Astrocyte (in vitro differentiated cells and primary cell): ENCODE measurements at regions not wholly inside any gene's neighbourhood (a gene's known extent, or its start where the extent isn't known, plus 50 kb on each side); places are given as distances from the start of the nearest gene placed in this dataset.

Source experiments
- DNase-seq: peaks from one replicate; pipeline ENCODE4 v3.0.0-alpha.2; 2010; ENCODE audit warnings: low read depth
- FAIRE-seq: peaks from 2 replicates; lab custom pipeline; 2011; peaks lifted over from hg19 to GRCh38; lab: Jason Lieb, UNC
- H2AFZ ChIP-seq: 2 replicates; pipeline ENCODE4 v1.6.0; 2012; ENCODE audit warnings: low read depth, low read length, inconsistent platforms
- H3K27ac ChIP-seq: 2 replicates; pipeline ENCODE4 v1.5.1; 2011; ENCODE audit warnings: low read depth, low read length, inconsistent platforms
- H3K27me3 ChIP-seq: 2 replicates; pipeline ENCODE4 v1.6.0; 2011; ENCODE audit warnings: low read length, inconsistent platforms; ENCODE audit not compliant: insufficient read depth
- H3K36me3 ChIP-seq: 2 replicates; pipeline ENCODE4 v1.5.1; 2011; ENCODE audit warnings: low read length, inconsistent platforms; ENCODE audit not compliant: insufficient read depth
- H3K4me1 ChIP-seq: 2 replicates; pipeline ENCODE4 v1.5.1; 2011; ENCODE audit warnings: low read length, inconsistent platforms; ENCODE audit not compliant: insufficient read depth
- H3K4me2 ChIP-seq: 2 replicates; pipeline ENCODE4 v1.6.0; 2012; ENCODE audit warnings: low read length, inconsistent platforms
- H3K4me3 ChIP-seq: 2 replicates; pipeline ENCODE4 v1.5.1; 2011; ENCODE audit warnings: low read depth, mild to moderate bottlenecking, low read length, inconsistent platforms; ENCODE audit not compliant: insufficient read depth
- H3K79me2 ChIP-seq: 2 replicates; pipeline ENCODE4 v1.6.0; 2012; ENCODE audit warnings: mild to moderate bottlenecking, low read length, inconsistent platforms; ENCODE audit not compliant: insufficient read depth
- H3K9ac ChIP-seq: 2 replicates; pipeline ENCODE4 v1.6.0; 2012; ENCODE audit warnings: mild to moderate bottlenecking, low read length, inconsistent platforms
- H3K9me3 ChIP-seq: 2 replicates; pipeline ENCODE4 v1.5.1; 2012; ENCODE audit warnings: low read depth, mild to moderate bottlenecking, low read length, inconsistent platforms; ENCODE audit not compliant: insufficient read depth
- H4K20me1 ChIP-seq: 2 replicates; pipeline ENCODE4 v1.6.0; 2012; ENCODE audit warnings: low read length, inconsistent platforms; ENCODE audit not compliant: insufficient read depth
- H3K27ac Mint-ChIP-seq: one replicate; pipeline ENCODE4 v1.8.0; 2021; ENCODE audit warnings: mild to moderate bottlenecking, mixed read lengths; ENCODE audit not compliant: unreplicated experiment
- H3K27me3 Mint-ChIP-seq: one replicate; pipeline ENCODE4 v1.8.0; 2021; ENCODE audit warnings: low read depth, mixed read lengths; ENCODE audit not compliant: unreplicated experiment
- H3K36me3 Mint-ChIP-seq: one replicate; pipeline ENCODE4 v1.8.0; 2021; ENCODE audit warnings: low read depth, mixed read lengths; ENCODE audit not compliant: unreplicated experiment
- H3K4me1 Mint-ChIP-seq: one replicate; pipeline ENCODE4 v1.8.0; 2021; ENCODE audit warnings: low read depth, mixed read lengths; ENCODE audit not compliant: unreplicated experiment
- H3K4me3 Mint-ChIP-seq: one replicate; pipeline ENCODE4 v1.8.0; 2021; ENCODE audit warnings: mild to moderate bottlenecking, moderate library complexity, mixed read lengths; ENCODE audit not compliant: unreplicated experiment
- H3K9me3 Mint-ChIP-seq: one replicate; pipeline ENCODE4 v1.8.0; 2021; ENCODE audit warnings: mild to moderate bottlenecking, mixed read lengths; ENCODE audit not compliant: unreplicated experiment
- CTCF ChIP-seq: IDR thresholded peaks from 2 replicates; pipeline ENCODE4 v1.5.1; 2011; ENCODE audit warnings: low read depth, mild to moderate bottlenecking, inconsistent platforms, low read length, moderate library complexity; ENCODE audit not compliant: insufficient read depth
- EZH2 ChIP-seq: IDR thresholded peaks from 2 replicates; pipeline ENCODE4 v1.6.1; 2012; ENCODE audit warnings: mild to moderate bottlenecking, low read length, inconsistent platforms; ENCODE audit not compliant: insufficient read depth

DNA sequence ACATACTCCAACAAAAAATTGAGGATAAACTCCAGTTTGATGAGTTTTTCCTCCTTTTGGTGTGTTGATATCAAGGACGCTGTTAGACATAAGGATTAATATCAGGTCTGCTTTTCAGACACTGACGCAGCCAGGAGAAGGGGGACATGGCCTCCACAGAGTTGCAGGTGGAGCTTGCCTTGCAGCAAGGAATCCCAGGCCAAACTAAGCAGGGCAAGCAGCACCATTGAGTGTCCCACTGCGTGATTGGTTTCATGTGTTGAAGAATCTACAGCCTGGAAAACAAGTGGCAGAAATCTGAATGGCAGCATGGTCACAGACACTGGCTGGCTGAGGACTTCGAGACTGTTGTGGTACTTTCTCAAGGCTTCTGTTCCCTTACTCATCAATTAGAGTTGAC is 777.6 kb downstream of the KCNJ18 start:
- H2AFZ ChIP-seq = no peak overlapping the region
- no peak overlapping the region for H3K4me3 Mint-ChIP-seq
- H3K9me3 Mint-ChIP-seq = peaks cover 11% of the 10 kb centered on the region

DNA sequence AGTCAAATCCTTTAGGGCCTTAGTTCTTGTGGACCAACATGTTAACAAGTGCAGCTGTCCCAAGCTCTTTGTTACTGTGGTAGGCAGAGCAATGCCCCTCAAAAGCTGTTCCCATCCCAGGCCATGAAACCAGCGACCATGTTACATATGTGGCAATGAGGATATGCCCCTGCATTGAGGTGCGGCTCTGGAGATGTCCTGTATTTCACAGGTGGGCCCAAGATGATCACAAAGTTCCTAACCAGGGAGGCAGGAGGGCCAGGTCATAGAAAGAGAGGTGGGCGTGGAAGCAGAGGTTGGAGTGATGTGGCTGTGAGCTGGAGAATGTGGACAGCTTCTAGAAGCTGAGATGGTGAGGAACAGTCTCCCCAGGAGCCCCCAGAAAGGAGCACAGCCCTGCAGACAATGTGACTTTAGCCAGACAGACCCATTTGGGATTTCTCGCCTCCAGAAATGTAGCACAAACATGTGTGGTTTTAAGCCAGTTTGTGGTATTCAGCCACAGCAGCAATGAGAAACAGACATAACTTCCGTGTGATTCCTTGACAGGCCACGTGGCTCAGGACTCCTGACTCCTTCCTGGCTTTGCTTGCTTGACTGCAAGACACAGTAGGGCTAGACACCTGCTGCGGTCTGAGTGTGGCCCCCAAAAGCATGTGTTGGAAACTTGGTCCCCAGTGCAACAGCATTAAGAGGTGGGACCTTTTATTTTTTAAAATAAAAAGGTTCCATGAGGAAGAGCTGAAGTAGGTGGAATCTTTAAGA is 778.3 kb downstream of the KCNJ18 start:
- H3K27ac Mint-ChIP-seq = no peak overlapping the region
- H3K36me3 Mint-ChIP-seq = no peaks in the 10 kb centered on the region
- Histone ChIP-seq H3K4me1 (no peaks in the 10 kb centered on the region), H3K27ac (no peak overlapping the region), H3K27me3 (no peaks in the 10 kb centered on the region), H3K9me3 (peaks cover 4% of the 10 kb centered on the region), H2AFZ (no peak overlapping the region), H4K20me1 (no peaks in the 10 kb centered on the region), H3K36me3 (no peaks in the 10 kb centered on the region), H3K4me2 (no peak overlapping the region), H3K4me3 (no peak overlapping the region), H3K9ac (no peak overlapping the region), H3K79me2 (no peaks in the 10 kb centered on the region)
- no peaks in the 10 kb centered on the region for H3K27me3 Mint-ChIP-seq
- no peak overlapping the region for H3K4me3 Mint-ChIP-seq
- TF ChIP-seq CTCF = no peak
- TF ChIP-seq EZH2 = no peak
- H3K9me3 Mint-ChIP-seq = peaks cover 11% of the 10 kb centered on the region
- FAIRE-seq (no peak), DNase-seq (no peak)
- no peaks in the 10 kb centered on the region for H3K4me1 Mint-ChIP-seq

More for the DNA sequence above, 777.6 kb downstream of the KCNJ18 start:
- no peak overlapping the region for H3K4me3 ChIP-seq
- no peak overlapping the region for H3K9ac ChIP-seq
- FAIRE-seq (no peak), DNase-seq (no peak)
- Mint-ChIP-seq H3K27me3 (no peaks in the 10 kb centered on the region), H3K4me1 (no peaks in the 10 kb centered on the region), H3K36me3 (no peaks in the 10 kb centered on the region), H3K27ac (no peak overlapping the region)
- no peak overlapping the region for H3K27ac ChIP-seq
- no peak overlapping the region for H3K4me2 ChIP-seq
- TF ChIP-seq EZH2 (no peak), CTCF (no peak)
- H4K20me1 ChIP-seq = no peaks in the 10 kb centered on the region
- H3K79me2 ChIP-seq = no peaks in the 10 kb centered on the region
- no peaks in the 10 kb centered on the region for H3K4me1 ChIP-seq
- H3K9me3 ChIP-seq = peaks cover 4% of the 10 kb centered on the region
- H3K36me3 ChIP-seq = no peaks in the 10 kb centered on the region
- H3K27me3 ChIP-seq = no peaks in the 10 kb centered on the region

GRCh38 chr17:22484826-22485225 is 792.5 kb downstream of the KCNJ18 start:
- H3K9me3 Mint-ChIP-seq = peaks cover 9% of the 10 kb centered on the region
- H3K9me3 ChIP-seq = peaks cover 8% of the 10 kb centered on the region

More at GRCh38 chr17:22484826-22485225, 792.5 kb downstream of the KCNJ18 start:
- Mint-ChIP-seq H3K27ac (no peak overlapping the region), H3K4me1 (no peaks in the 10 kb centered on the region), H3K27me3 (no peaks in the 10 kb centered on the region), H3K36me3 (no peaks in the 10 kb centered on the region), H3K4me3 (no peak overlapping the region)
- H3K27me3 ChIP-seq = no peaks in the 10 kb centered on the region
- no peaks in the 10 kb centered on the region for H3K79me2 ChIP-seq
- FAIRE-seq (no peak), DNase-seq (no peak)
- H3K4me1 ChIP-seq = no peaks in the 10 kb centered on the region
- no peak overlapping the region for H3K4me3 ChIP-seq
- TF ChIP-seq CTCF (no peak), EZH2 (no peak)
- H4K20me1 ChIP-seq = no peaks in the 10 kb centered on the region
- no peaks in the 10 kb centered on the region for H3K36me3 ChIP-seq
- H3K27ac ChIP-seq = no peak overlapping the region
- H3K4me2 ChIP-seq = no peak overlapping the region
- no peak overlapping the region for H2AFZ ChIP-seq
- no peak overlapping the region for H3K9ac ChIP-seq
